HepG2 (cell line): ENCODE measurements at regions not wholly inside any gene's neighbourhood (a gene's known extent, or its start where the extent isn't known, plus 50 kb on each side); places are given as distances from the start of the nearest gene placed in this dataset.
"Not testable (repeated sequence)": the region's sequence is repeated elsewhere in the genome, so short reads cannot be mapped to it uniquely, and the experiment has no call there.

Experiments
- CREM ChIP-seq, 2 experiments: sonication (generic) in 1 of 2; formaldehyde crosslinking in 1 of 2; IDR thresholded peaks; 2 replicates each; pipeline versions ENCODE4 v1.4.0 to v1.6.1; 2016 to 2020; ENCODE audit warnings: antibody characterized with exemption in 1 of 2, mild to moderate bottlenecking in 1 of 2, missing genetic modification reagents in 1 of 2
- KAT7 ChIP-seq: IDR thresholded peaks from 2 replicates; pipeline ENCODE4 v1.6.1; 2018; ENCODE audit warnings: borderline replicate concordance, missing compliant biosample characterization
- NFE2L1 ChIP-seq: sonication (generic); formaldehyde crosslinking; IDR thresholded peaks from 2 replicates; pipeline ENCODE4 v1.4.0; 2020; ENCODE audit warnings: missing genetic modification reagents, mild to moderate bottlenecking, borderline replicate concordance
- PHF21A ChIP-seq: sonication (generic); formaldehyde crosslinking; IDR thresholded peaks from 2 replicates; pipeline ENCODE4 v1.5.0; 2020; ENCODE audit warnings: mild to moderate bottlenecking, missing genetic modification reagents
- POLR2AphosphoS5 ChIP-seq: IDR thresholded peaks from 2 replicates; pipeline ENCODE4 v1.6.1; 2012; ENCODE audit warnings: low read depth, low read length
- RFX1 ChIP-seq: fragments of 450-650 bp; IDR thresholded peaks from 2 replicates; pipeline ENCODE4 v1.6.1; 2017
- SNAI1 ChIP-seq: sonication (generic); formaldehyde crosslinking; IDR thresholded peaks from 2 replicates; pipeline ENCODE4 v1.5.0; 2020; ENCODE audit warnings: mild to moderate bottlenecking, missing genetic modification reagents, borderline replicate concordance
- TAF1 ChIP-seq: sonication (generic); formaldehyde crosslinking; IDR thresholded peaks from 2 replicates; pipeline ENCODE4 v1.4.0; 2020; ENCODE audit warnings: missing genetic modification reagents
- TCF7L2 ChIP-seq: IDR thresholded peaks from 2 replicates; pipeline ENCODE4 v1.6.1; 2011; ENCODE audit warnings: mild to moderate bottlenecking, low read depth, low read length, moderate library complexity
- ZNF274 ChIP-seq: sonication (generic); formaldehyde crosslinking; IDR thresholded peaks from 2 replicates; pipeline ENCODE4 v1.5.1; 2020; ENCODE audit warnings: mild to moderate bottlenecking, missing genetic modification reagents
- ZNF331 ChIP-seq: sonication (generic); formaldehyde crosslinking; IDR thresholded peaks from 2 replicates; pipeline ENCODE4 v1.4.0; 2020; ENCODE audit warnings: missing genetic modification reagents
- ZNF615 ChIP-seq: sonication (generic); formaldehyde crosslinking; IDR thresholded peaks from 2 replicates; pipeline ENCODE4 v1.5.0; 2020; ENCODE audit warnings: mild to moderate bottlenecking, missing genetic modification reagents, borderline replicate concordance
- TF ChIP-seq, protein P1 (sequence below): sonication (generic); formaldehyde crosslinking; IDR thresholded peaks from 2 replicates; pipeline ENCODE4 v1.4.0; 2020; ENCODE audit warnings: missing genetic modification reagents
- TF ChIP-seq, protein P2 (sequence below): sonication (generic); formaldehyde crosslinking; IDR thresholded peaks from 2 replicates; pipeline ENCODE4 v1.8.1; 2022; ENCODE audit warnings: mild to moderate bottlenecking, missing genetic modification reagents

DNA sequence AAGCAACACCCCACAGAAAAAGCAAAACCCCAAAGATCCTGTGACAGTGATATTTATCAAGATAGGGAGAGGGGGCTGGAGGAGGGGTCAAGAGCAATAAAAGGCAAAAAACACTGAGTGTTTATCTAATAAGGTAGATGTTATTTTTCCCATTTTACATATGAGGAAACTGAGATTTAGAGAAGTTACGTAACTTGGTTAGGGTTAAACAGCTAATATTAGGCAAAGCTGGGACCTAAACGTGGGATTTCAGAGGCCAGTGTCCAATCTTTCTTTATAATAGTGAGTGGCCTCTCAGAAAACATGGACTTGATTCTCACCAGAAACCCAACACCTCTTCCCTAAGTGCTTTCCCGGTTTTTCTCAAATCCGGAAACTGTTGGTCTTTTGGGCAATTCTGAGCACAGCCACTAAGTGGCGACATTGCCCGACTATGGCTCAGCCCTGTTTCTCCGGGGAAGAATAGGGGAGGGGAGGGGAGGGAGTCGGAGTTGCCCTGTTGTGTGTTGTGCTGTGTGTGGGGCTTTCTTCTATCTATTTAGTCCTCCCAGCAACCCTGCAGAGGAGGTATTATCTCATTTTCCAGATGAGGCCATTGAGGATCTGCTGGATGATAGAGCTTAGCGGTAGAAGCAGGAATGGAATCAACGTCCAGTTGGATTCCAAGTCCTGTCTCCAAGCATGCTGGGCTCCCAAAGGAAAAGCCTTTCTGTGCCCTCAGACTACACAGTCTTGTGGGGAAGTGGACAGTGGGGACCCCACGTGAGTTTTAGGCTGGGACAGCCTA is 58.7 kb upstream of the ETV3 start:
- TF ChIP-seq RFX1; SNAI1; NFE2L1 (CRISPR knock-in tag); TAF1 (CRISPR knock-in tag); ZNF274 (CRISPR knock-in tag); PHF21A (CRISPR knock-in tag); ZNF615 (CRISPR knock-in tag); KAT7 (CRISPR knock-in tag); ZNF331 (CRISPR knock-in tag); POLR2AphosphoS5; TCF7L2; CREM (IDR thresholded peaks at IDR 0.05); CREM (CRISPR knock-in tag; IDR thresholded peaks at IDR 0.05): not testable (repeated sequence)
- TF ChIP-seq, protein P1, sequence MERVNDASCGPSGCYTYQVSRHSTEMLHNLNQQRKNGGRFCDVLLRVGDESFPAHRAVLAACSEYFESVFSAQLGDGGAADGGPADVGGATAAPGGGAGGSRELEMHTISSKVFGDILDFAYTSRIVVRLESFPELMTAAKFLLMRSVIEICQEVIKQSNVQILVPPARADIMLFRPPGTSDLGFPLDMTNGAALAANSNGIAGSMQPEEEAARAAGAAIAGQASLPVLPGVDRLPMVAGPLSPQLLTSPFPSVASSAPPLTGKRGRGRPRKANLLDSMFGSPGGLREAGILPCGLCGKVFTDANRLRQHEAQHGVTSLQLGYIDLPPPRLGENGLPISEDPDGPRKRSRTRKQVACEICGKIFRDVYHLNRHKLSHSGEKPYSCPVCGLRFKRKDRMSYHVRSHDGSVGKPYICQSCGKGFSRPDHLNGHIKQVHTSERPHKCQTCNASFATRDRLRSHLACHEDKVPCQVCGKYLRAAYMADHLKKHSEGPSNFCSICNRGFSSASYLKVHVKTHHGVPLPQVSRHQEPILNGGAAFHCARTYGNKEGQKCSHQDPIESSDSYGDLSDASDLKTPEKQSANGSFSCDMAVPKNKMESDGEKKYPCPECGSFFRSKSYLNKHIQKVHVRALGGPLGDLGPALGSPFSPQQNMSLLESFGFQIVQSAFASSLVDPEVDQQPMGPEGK (CRISPR knock-in tag) = not testable (repeated sequence)
- TF ChIP-seq, protein P2, sequence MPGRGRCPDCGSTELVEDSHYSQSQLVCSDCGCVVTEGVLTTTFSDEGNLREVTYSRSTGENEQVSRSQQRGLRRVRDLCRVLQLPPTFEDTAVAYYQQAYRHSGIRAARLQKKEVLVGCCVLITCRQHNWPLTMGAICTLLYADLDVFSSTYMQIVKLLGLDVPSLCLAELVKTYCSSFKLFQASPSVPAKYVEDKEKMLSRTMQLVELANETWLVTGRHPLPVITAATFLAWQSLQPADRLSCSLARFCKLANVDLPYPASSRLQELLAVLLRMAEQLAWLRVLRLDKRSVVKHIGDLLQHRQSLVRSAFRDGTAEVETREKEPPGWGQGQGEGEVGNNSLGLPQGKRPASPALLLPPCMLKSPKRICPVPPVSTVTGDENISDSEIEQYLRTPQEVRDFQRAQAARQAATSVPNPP (CRISPR knock-in tag) = not testable (repeated sequence)
